HCT116 (cell line): ENCODE measurements at regions not wholly inside any gene's neighbourhood (a gene's known extent, or its start where the extent isn't known, plus 50 kb on each side); places are given as distances from the start of the nearest gene placed in this dataset.

Source experiments
- ATF3 ChIP-seq: IDR thresholded peaks from 2 replicates; pipeline ENCODE4 v1.6.1; 2012
- CTCF ChIP-seq, 3 experiments: fragments of 200-600 bp in 1 of 3; sonication (generic) in 1 of 3; IDR thresholded peaks in 2 of 3; conservative IDR thresholded peaks in 1 of 3; 2 replicates each; pipeline ENCODE4 v1.5.1; 2012 to 2017; ENCODE audit warnings: low read depth in 2 of 3, low read length in 2 of 3, antibody characterized with exemption in 1 of 3, borderline replicate concordance in 1 of 3, control low read depth in 1 of 3, mild to moderate bottlenecking in 1 of 3, mixed read lengths in 1 of 3, mixed run types in 1 of 3, moderate library complexity in 1 of 3; ENCODE audit not compliant: insufficient read depth in 1 of 3
- MAX ChIP-seq: IDR thresholded peaks from 2 replicates; pipeline ENCODE4 v1.6.1; 2012
- POLR2AphosphoS5 ChIP-seq: IDR thresholded peaks from 2 replicates; pipeline ENCODE4 v1.6.1; 2011; ENCODE audit warnings: mild to moderate bottlenecking, low read depth, low read length, moderate library complexity
- ZBTB33 ChIP-seq: IDR thresholded peaks from 2 replicates; pipeline ENCODE4 v1.6.1; 2011; ENCODE audit warnings: mild to moderate bottlenecking, low read length, moderate library complexity; ENCODE audit not compliant: insufficient replicate concordance; ENCODE audit errors: extremely low read depth
- ZNF274 ChIP-seq: fragments of 200-500 bp; sonication (Bioruptor generic); IDR thresholded peaks from 2 replicates; pipeline ENCODE4 v1.6.1; 2014; ENCODE audit warnings: mild to moderate bottlenecking, low read depth, low read length, inconsistent platforms

DNA sequence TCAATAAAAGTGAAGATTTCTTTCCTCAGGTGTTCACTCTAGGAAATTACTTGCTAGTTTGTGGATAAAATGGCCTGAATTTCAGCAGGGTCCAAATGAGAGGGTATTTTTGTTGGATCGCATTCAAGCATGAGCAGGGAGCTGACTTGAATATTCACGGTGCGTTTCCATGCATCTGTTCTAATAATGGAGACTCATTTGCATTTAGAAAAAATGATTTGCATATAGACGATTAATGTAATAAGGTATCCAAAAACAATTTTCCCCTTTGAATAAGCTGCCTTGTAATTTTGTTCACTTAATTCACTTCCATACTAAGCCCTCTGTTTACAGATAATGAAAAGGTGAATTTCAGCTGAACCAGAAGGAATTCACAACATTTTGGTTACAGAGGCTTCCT, 130.9 kb upstream of the AJAP1 start:
- TF ChIP-seq CTCF (IDR thresholded peaks at IDR 0.05 in 2 of 3, conservative IDR thresholded peaks at IDR 0.05 in 1 of 3; ENCODE audit: borderline replicate concordance in 1 of 3, insufficient read depth in 1 of 3, low read depth in 2 of 3, low read length in 2 of 3) (no peak), ATF3 (no peak), MAX (no peak), ZNF274 (no peak), ZBTB33 (no peak), POLR2AphosphoS5 (no peak)
